Pancreas (tissue), 10 donors: ENCODE measurements at regions not wholly inside any gene's neighbourhood (a gene's known extent, or its start where the extent isn't known, plus 50 kb on each side); places are given as distances from the start of the nearest gene placed in this dataset.

Source experiments
- ATAC-seq, 4 donors: fragments of 200-7000 bp; cut with Tn5 transposase; one replicate each; pipeline versions ENCODE4 v1.8.0 to v1.9.1; 2020; ENCODE audit warnings: mild to moderate bottlenecking in 4 of 4, moderate library complexity in 4 of 4
- DNase-seq, 6 donors: peaks; one replicate each; pipeline ENCODE4 v3.0.0-alpha.2; 2020
- FAIRE-seq: peaks from 2 replicates; lab custom pipeline; 2012; peaks lifted over from hg19 to GRCh38; lab: Jason Lieb, UNC
- H3K27ac ChIP-seq, 4 donors: fragments of 200-600 bp; sonication (generic); 1 replicate in 3 of 4; 2 replicates in 1 of 4; pipeline versions ENCODE4 v1.5.0 to v1.8.0; 2020
- H3K27me3 ChIP-seq, 4 donors: fragments of 200-600 bp; one replicate each; pipeline ENCODE4 v1.8.0; 2021
- H3K36me3 ChIP-seq, 3 donors: fragments of 200-600 bp; sonication (generic) in 1 of 3; one replicate each; pipeline versions ENCODE4 v1.5.0 to v1.8.0; 2020 to 2021
- H3K4me1 ChIP-seq, 3 donors: fragments of 200-600 bp; one replicate each; pipeline ENCODE4 v1.8.0; 2021
- H3K4me3 ChIP-seq, 4 donors: fragments of 200-600 bp; sonication (generic) in 2 of 4; one replicate each; pipeline versions ENCODE4 v1.5.0 to v1.8.0; 2020 to 2021
- H3K9me3 ChIP-seq, 4 donors: fragments of 200-600 bp; one replicate each; pipeline ENCODE4 v1.8.0; 2021
- CTCF ChIP-seq, 4 donors: fragments of 200-600 bp; sonication (generic) in 3 of 4; IDR thresholded peaks; one replicate each; pipeline versions ENCODE4 v1.5.0 to v1.8.0; 2021; ENCODE audit warnings: antibody characterized with exemption in 4 of 4
- WGBS, 2 donors: extraction: QIAGEN DNeasy Blood & Tissue Kit; methylation state at CpG; one replicate each; pipeline ENCODE4 v1.1.7; 2013; 5-methylcytosine and 5-hydroxymethylcytosine counted together
- intact Hi-C, 3 donors: fragments of 100-400 bp; cut with DNase I; formaldehyde crosslinking; loops; one replicate each; pipeline versions ENCODE4 v1.11.1 to v1.14.2; 2022
- donor health status: healthy with polysubstance abuse.
- donor health status: DM: no; HTN: no; CAD: no; lungs with moderate emphysema.
- donor health status: DM: no; HTN: no; CAD: no.
- donor health status: control.
- donor health status: control.
- donor health status: Bipolar disorder and iron deficiency.
- donor health status: DM: yes; HTN: yes; CAD: no.
- donor health status: DM: no; HTN: no; CAD: no.
- donor health status: DM: no; HTN: no; CAD: no.
- donor health status: DM: yes; HTN: yes; CAD: no.

- WGBS, 2 donors = 68 to 80% methylated on average over 4 of the region's 4 CpGs
- no peaks in the 10 kb centered on the region for H3K9me3 ChIP-seq
- H3K36me3 ChIP-seq = no peaks in the 10 kb centered on the region
- no peaks in the 10 kb centered on the region for H3K27me3 ChIP-seq
- H3K4me1 ChIP-seq = no peaks in the 10 kb centered on the region
- no peak for TF ChIP-seq CTCF (IDR thresholded peaks at IDR 0.05)
- no peak overlapping the region for H3K4me3 ChIP-seq
- intact Hi-C loops = no loop called here
- no peak overlapping the region for H3K27ac ChIP-seq
- FAIRE-seq (no peak), ATAC-seq (no peak), DNase-seq (no peak)
These were observed 1632.8 kb upstream of the CELF4 start for GRCh38 chr18:39198376-39198775.

- 64 to 79% methylated on average over 1 of the region's 1 CpG for WGBS, 2 donors
- Histone ChIP-seq H3K27me3 (no peaks in the 10 kb centered on the region), H3K27ac (no peak overlapping the region), H3K4me1 (no peaks in the 10 kb centered on the region), H3K9me3 (no peaks in the 10 kb centered on the region), H3K4me3 (no peak overlapping the region), H3K36me3 (no peaks in the 10 kb centered on the region)
- no peak for FAIRE-seq
- no peak for TF ChIP-seq CTCF (IDR thresholded peaks at IDR 0.05)
- no peak for DNase-seq
- intact Hi-C loops = no loop called here
- no peak for ATAC-seq
These were observed 1626.3 kb upstream of the CELF4 start for GRCh38 chr18:39191931-39192330.

GRCh38 chr18:39191058-39191457, 1625.5 kb upstream of the CELF4 start:
- H3K4me3 ChIP-seq = no peak overlapping the region
- no peaks in the 10 kb centered on the region for H3K4me1 ChIP-seq
- no peak for TF ChIP-seq CTCF (IDR thresholded peaks at IDR 0.05)
- ATAC-seq (no peak), FAIRE-seq (no peak), DNase-seq (no peak)
- no peaks in the 10 kb centered on the region for H3K9me3 ChIP-seq
- 72 to 78% methylated on average over 2 of the region's 2 CpGs for WGBS, 2 donors
- intact Hi-C loops = no loop called here
- H3K27me3 ChIP-seq = no peaks in the 10 kb centered on the region
- no peaks in the 10 kb centered on the region for H3K36me3 ChIP-seq
- H3K27ac ChIP-seq = no peak overlapping the region

GRCh38 chr18:39190508-39190907, 1624.9 kb upstream of the CELF4 start:
- no peaks in the 10 kb centered on the region for H3K9me3 ChIP-seq
- H3K27ac ChIP-seq = no peak overlapping the region
- no peaks in the 10 kb centered on the region for H3K36me3 ChIP-seq
- WGBS, 2 donors = 58 to 69% methylated on average over 3 of the region's 3 CpGs
- H3K27me3 ChIP-seq = no peaks in the 10 kb centered on the region
- ATAC-seq = peak in 1 of 4 donors; percentile 39
- intact Hi-C loops = no loop called here
- TF ChIP-seq CTCF (IDR thresholded peaks at IDR 0.05) = no peak
- H3K4me3 ChIP-seq = no peak overlapping the region
- no peak for DNase-seq
- no peak for FAIRE-seq
- no peaks in the 10 kb centered on the region for H3K4me1 ChIP-seq

GRCh38 chr18:39188278-39188677, 1622.7 kb upstream of the CELF4 start:
- DNase-seq (no peak), ATAC-seq (no peak), FAIRE-seq (no peak)
- no peak overlapping the region for H3K27ac ChIP-seq
- no peak for TF ChIP-seq CTCF (IDR thresholded peaks at IDR 0.05)
- H3K4me3 ChIP-seq = no peak overlapping the region
- intact Hi-C loops = no loop called here
- WGBS, 2 donors = 47 to 53% methylated on average over 2 of the region's 2 CpGs
- no peaks in the 10 kb centered on the region for H3K27me3 ChIP-seq
- no peaks in the 10 kb centered on the region for H3K36me3 ChIP-seq
- no peaks in the 10 kb centered on the region for H3K9me3 ChIP-seq
- no peaks in the 10 kb centered on the region for H3K4me1 ChIP-seq
